ENCODE measurements at regions not wholly inside any gene's neighbourhood (a gene's known extent, or its start where the extent isn't known, plus 50 kb on each side); places are given as distances from the start of the nearest gene placed in this dataset.

GRCh38 chr16:59326955-59327354 is 592.8 kb upstream of the GOT2 start:
- TF ChIP-seq POLR2A (IDR thresholded peaks at IDR 0.05; ENCODE audit: low read length) (no peak), GATA1 (IDR thresholded peaks at IDR 0.05; ENCODE audit: low read depth, low read length) (no peak)
